ENCODE measurements at regions not wholly inside any gene's neighbourhood (a gene's known extent, or its start where the extent isn't known, plus 50 kb on each side); places are given as distances from the start of the nearest gene placed in this dataset.
"Not testable (repeated sequence)": the region's sequence is repeated elsewhere in the genome, so short reads cannot be mapped to it uniquely, and the experiment has no call there.

- TF ChIP-seq CTCF (IDR thresholded peaks at IDR 0.05; ENCODE audit: low read depth, low read length, missing control alignments), result no peak
- DNase-seq (ENCODE audit: low read depth), result no peak
- no peak overlapping the region for H3K4me3 ChIP-seq (ENCODE audit: low read depth, low read length)
Measured at GRCh38 chr10:35789996-35790395, 147.9 kb upstream of the FZD8 start.

- TF ChIP-seq CTCF (IDR thresholded peaks at IDR 0.05; ENCODE audit: low read depth, low read length, missing control alignments), result no peak
- no peak overlapping the region for H3K4me3 ChIP-seq (ENCODE audit: low read depth, low read length)
- no peak for DNase-seq (ENCODE audit: low read depth)
Measured at GRCh38 chr10:35784751-35785150, 142.7 kb upstream of the FZD8 start.

- no peak for TF ChIP-seq CTCF (IDR thresholded peaks at IDR 0.05; ENCODE audit: low read depth, low read length, missing control alignments)
- no peak for DNase-seq (ENCODE audit: low read depth)
- no peak overlapping the region for H3K4me3 ChIP-seq (ENCODE audit: low read depth, low read length)
Measured at GRCh38 chr10:35783305-35783838, 141.3 kb upstream of the FZD8 start.

GRCh38 chr10:35781643-35782035, 139.5 kb upstream of the FZD8 start:
- H3K4me3 ChIP-seq (ENCODE audit: low read depth, low read length), result no peak overlapping the region
- no peak for DNase-seq (ENCODE audit: low read depth)
- peak; percentile 45 for TF ChIP-seq CTCF (IDR thresholded peaks at IDR 0.05; ENCODE audit: low read depth, low read length, missing control alignments)

- DNase-seq (ENCODE audit: low read depth), result no peak
- no peak overlapping the region for H3K4me3 ChIP-seq (ENCODE audit: low read depth, low read length)
- TF ChIP-seq CTCF (IDR thresholded peaks at IDR 0.05; ENCODE audit: low read depth, low read length, missing control alignments), result no peak
Measured at GRCh38 chr10:35780970-35781642, 139.0 kb upstream of the FZD8 start.

GRCh38 chr10:35778306-35778705, 136.2 kb upstream of the FZD8 start:
- H3K4me3 ChIP-seq (ENCODE audit: low read depth, low read length), result no peak overlapping the region
- no peak for TF ChIP-seq CTCF (IDR thresholded peaks at IDR 0.05; ENCODE audit: low read depth, low read length, missing control alignments)
- DNase-seq (ENCODE audit: low read depth), result no peak

GRCh38 chr10:35776557-35776956, 134.5 kb upstream of the FZD8 start:
- not testable (repeated sequence) for DNase-seq (ENCODE audit: low read depth); H3K4me3 ChIP-seq (ENCODE audit: low read depth, low read length)
